ENCODE measurements at regions not wholly inside any gene's neighbourhood (a gene's known extent, or its start where the extent isn't known, plus 50 kb on each side); places are given as distances from the start of the nearest gene placed in this dataset.

GRCh38 chr5:61783481-61783880 is 451.4 kb downstream of the ZSWIM6 start:
- TF ChIP-seq FOXM1 (IDR thresholded peaks at IDR 0.05; ENCODE audit: borderline replicate concordance) (no peak), BHLHE40 (IDR thresholded peaks at IDR 0.05; ENCODE audit: borderline replicate concordance) (no peak), L3MBTL2 (conservative IDR thresholded peaks at IDR 0.05) (no peak), SP1 (IDR thresholded peaks at IDR 0.05) (no peak), PKNOX1 (IDR thresholded peaks at IDR 0.05) (no peak), ELF4 (IDR thresholded peaks at IDR 0.05) (no peak), HDGF (IDR thresholded peaks at IDR 0.05; ENCODE audit: borderline replicate concordance) (no peak)
